ENCODE measurements at regions not wholly inside any gene's neighbourhood (a gene's known extent, or its start where the extent isn't known, plus 50 kb on each side); places are given as distances from the start of the nearest gene placed in this dataset.

DNA sequence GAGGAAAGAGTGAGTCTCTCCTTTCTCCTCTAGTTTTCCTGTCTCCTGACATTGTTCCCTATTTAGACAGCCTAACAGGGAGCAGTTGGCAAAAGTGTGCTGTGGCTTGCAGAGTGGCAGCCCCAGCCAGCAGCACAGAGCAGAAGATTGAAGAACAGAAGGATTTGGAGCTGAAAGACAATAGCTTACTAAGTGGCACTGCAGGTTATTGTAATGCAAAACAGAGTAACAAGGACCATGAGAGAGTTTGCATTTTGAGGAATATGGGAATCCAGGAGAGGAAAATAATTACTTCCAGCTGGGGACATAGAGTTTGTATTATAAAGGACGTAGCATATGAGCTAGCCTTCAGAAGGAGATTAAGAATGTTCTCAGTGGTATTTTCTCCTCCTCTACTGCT lies 342.4 kb downstream of the AKAIN1 start:
- DNase-seq (ENCODE audit: low read depth) = no peak

DNA sequence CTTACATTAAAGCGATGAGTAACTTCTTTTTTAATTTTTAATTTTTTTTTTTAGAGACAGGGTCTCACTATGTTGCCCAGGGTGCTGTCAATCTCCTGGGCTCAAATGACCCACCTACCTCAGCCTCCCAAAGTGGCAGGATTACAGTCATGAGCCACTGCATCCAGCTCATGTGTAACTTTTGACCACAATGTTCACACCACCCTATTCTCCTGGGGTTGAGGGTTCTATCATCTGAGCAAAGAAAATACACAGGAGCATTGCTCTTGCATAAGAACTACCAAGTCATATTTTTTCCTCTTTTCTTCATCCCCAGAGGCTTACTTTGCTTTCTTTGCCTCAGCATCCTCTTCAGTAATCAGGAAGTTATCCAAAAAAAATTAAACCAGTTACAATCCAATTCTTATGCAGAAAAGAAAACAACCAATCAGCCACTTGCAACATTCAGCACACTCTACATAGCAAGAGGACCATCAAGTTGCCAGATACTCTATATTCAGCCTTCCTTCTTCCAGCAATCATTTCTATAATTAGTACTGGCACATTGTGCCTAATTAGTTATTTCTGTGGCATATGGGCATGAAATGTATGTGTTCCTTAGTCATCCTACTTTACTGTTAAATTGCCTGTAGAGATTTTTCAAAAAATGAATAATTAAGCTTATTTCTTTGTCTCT lies 345.6 kb downstream of the AKAIN1 start:
- no peak for DNase-seq (ENCODE audit: low read depth)

DNA sequence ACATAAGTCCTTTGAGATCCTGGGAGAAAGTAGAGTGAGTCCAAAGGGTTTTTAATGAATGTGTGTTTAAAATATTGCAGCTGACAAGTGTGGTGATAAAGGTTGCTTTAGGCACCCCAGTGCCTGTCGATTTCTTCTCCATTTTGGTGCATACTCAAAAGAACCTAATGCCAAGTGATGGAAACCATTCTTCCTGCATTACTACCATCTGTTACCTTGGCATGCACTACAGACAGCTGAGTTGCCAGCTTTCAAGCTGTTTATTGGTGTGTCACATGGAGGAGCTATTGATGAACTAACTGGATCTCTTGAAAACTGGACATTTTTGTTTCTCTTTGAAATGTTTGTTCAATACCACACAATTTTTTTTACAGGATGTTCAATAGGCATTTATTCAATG lies 350.0 kb downstream of the AKAIN1 start:
- DNase-seq (ENCODE audit: low read depth) = no peak

DNA sequence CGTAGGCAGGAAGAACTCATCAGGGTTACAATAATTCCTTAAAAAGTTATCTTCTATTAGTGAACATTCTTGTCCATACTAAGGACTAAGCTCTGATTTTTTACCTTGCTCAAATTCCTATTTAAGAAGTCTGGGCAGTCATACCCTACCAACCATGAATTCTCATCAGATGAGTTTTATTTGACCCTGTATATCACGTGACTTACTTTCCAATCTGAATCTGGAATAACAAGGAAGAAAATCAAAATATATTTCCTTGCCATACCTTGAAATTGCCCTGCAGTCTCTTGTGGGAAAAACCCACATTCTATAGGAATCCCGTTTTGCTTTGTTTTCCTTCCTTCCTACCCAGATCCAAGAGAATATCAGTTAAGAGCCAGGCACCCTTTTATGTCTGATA lies 352.7 kb downstream of the AKAIN1 start:
- no peak for DNase-seq (ENCODE audit: low read depth)

DNA sequence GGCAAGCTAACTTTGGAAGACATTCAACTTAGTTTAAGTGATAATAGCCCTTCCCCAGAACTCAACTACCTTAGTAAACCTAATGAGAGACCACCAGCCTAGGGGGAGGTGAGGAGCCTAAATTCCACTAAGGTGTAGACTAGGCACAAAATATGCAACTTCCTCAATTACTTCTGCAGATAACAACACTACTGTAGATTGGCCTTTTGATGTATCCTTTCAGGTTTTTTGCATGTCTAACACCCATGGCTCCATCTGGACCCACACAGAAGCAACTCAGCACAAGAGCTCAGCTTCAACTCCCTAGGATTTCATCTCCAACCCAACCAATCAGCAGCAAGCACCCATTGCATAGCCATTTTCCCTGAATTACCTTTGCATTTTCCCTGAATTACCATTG lies 353.3 kb downstream of the AKAIN1 start:
- no peak for DNase-seq (ENCODE audit: low read depth)

DNA sequence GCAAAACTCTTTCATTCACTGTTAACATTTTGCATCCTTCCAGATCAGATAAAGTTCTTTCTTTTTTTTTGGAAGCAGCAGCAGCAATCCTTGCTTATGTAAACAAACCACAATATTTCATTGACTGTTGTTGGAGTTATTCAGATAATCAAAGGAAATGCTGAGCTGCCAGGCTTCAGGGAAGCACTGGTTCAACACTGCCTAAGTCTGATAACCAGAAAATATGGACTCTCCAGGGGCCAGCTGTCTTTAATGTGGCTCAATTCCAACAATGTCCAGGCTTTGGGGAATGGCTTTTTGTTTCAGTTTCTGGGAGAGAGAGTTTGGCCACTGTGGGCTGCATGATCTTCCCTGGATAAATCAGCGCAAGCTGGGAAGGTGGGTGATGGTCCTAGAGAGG lies 354.3 kb downstream of the AKAIN1 start:
- no peak for DNase-seq (ENCODE audit: low read depth)

DNA sequence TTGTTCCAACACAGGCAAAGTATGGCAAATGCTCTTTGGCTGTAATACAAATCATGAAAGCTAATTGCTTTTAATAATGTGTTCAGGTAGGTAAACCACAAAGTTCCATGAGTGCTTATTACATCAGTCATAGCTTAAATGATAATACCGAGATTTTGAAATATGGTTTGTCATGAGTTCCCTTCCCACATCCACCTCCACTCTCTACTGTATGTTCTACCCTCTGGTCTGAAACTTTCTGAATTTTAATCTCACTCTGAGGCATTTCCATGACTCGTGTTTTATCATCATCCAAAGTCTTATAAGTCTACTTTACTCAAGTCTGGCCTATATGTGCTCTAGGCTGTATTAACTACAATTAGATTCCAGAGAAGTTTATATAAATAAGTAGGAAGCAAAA lies 354.8 kb downstream of the AKAIN1 start:
- no peak for DNase-seq (ENCODE audit: low read depth)

DNA sequence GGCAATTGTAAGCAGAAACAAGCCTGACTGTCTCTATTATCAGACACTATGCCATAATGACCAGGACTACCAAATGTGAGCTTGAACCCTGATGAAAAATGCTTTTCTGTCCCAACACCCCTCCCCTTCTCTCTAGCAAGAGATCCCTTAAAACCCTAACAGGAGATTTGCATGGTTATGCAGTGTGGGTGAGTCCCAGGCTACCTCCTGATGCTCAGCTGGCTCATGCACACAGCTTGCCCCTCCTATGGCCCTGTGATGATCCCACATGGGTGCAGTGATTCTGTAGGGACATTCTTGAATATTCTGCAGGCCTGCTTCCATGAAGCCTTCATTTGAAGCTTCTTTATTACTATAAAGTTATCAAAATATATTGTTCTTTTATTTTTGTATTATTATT lies 357.4 kb downstream of the AKAIN1 start:
- DNase-seq (ENCODE audit: low read depth) = no peak

DNA sequence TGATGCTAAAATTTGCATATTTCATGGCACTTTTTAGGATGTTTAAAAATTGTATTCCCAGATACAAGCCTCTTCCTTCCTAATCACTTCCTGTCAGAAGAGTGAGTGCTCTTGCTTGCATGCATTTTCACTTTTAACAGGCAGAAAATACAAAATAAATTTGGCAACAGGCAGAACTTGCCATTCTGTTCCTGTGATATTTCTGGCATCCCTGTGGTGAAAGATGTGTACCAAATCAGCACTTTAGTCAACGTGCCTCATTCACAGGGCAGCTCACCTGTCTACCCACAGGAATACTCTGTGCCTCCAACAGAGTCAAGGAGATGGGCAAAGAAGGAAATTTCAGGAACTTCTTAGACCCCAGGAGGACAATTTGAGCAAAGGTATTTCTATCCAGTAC lies 360.9 kb downstream of the AKAIN1 start:
- DNase-seq (ENCODE audit: low read depth) = no peak

DNA sequence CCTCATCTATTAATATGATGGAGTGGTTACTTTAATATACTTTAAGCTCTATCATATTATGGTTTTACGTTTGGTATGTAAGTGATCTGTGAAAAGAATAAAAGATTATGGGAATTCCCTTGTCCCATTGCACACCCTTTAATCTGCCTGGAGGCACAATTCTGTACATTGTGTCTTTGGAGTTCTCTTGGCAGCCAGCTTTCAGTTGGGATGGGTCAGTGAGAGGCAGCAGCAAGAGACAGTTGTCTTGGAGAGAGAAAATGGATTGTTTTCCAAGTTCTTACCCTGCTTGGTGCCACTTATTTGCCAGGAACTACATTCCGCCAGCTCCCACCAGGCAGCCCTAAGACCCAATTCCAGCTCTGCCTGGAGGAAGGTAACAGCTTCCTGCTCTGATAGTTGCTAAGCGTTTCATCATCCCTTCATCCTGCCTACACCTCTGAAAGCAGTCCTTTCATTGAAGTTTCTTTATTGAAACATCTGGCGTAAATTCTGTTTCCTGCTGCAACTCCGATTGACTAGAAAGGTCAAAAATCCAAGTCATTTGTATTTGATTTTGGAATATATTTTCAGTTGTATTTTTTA lies 365.2 kb downstream of the AKAIN1 start:
- no peak for DNase-seq (ENCODE audit: low read depth)

DNA sequence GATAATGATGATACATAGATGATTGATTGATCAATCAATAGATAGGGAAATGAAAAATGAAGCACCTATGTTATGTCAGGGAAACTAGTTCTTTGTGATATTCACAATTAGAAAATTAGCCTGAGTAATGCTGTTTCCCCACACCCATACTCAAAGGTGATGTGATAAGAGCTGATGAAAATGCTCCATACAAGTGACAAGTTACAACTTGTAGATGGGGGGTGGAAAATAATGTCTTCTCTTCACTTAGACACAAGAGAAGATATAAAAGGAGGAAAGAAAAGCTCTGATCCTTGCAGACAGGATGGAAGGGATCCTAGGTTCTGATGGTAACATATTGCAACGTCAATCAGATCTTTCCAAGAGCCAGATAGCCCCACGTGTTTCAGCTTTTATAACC lies 365.9 kb downstream of the AKAIN1 start:
- no peak for DNase-seq (ENCODE audit: low read depth)

DNA sequence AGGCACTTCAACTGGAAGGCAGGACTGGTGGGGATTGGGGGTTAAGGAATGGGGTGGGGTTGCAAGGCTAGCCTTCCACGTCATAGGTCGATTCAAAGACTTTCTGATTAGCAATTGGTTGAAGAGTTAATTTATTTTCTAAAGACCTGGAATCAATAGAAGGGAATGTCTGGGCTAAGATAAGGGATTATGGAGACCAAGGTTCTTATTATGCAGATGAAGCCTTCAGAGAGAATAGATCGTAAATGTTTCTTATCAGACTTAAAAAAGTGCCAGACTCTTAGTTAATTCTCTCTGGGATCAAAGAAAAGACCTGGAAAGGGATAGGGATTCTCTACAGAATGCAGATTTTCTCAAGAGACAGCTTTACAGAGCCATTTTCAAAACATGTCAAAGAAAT lies 368.0 kb upstream of the DLGAP1 start:
- no peak for DNase-seq (ENCODE audit: low read depth)

DNA sequence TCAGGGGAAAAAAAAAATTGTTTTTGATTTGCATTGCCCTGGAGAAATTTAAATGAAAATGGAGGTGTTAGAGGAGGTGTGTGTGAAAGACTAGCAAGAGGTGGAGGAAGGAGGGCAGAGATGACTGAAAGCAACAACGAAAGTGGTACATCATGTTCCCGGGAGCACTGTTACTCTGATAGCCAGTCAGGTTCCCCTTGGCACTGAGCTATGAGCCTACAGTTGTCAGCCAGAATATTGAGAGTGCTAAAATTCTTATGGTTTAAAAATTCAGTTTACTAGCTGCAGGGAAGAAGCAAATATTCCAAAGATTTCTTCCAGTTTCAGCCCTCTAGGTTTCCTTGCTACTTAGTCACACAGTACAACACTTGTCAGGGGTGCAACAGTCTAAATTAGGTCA lies 366.7 kb upstream of the DLGAP1 start:
- DNase-seq (ENCODE audit: low read depth) = no peak

DNA sequence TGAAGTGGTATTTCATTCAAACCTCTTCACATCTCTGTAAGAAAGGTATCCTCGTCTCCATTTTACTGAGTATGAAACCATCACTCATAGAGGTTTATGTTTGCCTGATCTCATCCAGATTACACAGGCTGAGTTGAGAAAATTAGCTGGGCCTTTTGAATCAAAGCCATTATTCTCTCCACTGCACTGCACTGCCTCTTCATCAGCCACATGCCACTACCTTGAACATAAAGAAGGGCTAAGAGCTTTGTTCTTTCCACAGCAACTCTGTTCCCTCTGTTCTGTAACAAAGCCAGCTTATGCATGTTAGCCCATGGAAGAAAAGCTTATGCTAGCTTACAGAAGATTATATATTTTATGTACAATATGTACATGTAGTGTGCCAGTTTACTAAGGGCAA lies 362.6 kb upstream of the DLGAP1 start:
- no peak for DNase-seq (ENCODE audit: low read depth)

DNA sequence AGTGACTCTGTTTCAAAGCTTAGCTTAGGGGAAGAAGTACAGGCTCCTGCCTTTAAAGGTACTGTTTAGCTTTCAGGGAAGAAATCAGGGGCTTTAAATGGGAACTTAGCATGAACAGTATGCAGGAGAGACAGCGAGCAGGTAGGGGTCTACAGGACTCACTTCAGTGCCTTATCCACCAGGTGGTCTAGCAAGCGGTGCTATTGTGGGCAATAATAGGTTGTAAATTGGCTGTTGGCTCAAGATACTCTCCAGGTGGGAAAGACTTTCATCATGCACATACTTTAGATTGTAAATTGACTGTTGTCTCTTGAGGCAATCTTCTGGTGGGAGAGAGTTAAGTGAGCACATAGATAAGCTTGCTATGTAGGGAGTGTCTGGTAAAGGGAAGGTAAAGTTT lies 358.6 kb upstream of the DLGAP1 start:
- no peak for DNase-seq (ENCODE audit: low read depth)

DNA sequence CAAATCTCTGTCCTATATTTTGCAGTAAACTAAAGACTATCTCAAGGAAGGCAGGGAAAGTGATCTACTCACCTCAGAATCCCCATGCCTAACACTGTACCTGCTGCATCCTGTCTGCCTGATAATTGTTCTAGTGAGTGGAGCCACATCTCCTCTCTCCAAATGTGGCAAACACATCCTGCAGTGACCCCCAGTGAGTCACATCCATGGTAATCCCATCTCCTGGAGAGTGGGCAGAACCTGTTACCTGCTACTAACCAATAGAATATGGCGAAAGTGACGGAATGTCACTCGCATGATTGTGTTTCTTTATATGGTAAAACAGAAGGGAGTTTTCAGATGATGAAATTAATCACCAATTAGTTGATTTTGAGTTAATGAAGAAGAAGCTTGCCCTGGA lies 353.8 kb upstream of the DLGAP1 start:
- no peak for DNase-seq (ENCODE audit: low read depth)

DNA sequence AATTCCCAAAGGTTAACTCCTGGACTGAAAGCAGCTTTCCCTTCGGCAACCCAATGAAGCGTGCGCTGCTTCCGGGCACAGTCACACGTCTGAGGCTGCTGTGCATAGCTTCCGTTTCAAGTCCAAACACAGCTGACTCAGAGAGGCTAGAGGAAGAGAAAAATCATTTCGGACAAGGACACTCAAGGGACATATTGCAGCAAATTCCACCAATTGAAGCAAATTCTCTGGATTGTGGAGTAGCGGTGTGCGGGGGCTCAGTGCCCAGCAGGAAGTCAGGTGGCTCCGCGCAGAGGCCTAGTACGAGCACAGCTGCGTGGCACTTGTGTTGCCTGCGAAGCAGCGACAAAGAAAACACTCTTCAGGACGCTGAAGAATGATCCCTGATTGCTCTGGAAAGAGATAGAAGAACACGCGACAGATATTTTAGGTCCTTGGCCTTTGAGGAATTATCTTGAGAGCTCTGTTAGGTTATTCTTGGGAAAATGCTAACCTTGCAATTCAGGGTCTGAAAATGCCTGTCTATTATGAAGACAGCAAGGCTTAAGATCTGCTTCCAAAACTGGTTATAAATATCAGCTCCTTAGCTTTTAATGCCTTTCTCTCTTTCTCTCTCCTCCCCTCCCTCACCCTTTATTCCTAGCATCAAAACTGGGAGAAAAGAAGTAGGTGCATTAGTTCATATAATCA lies 352.6 kb upstream of the DLGAP1 start:
- DNase-seq (ENCODE audit: low read depth) = no peak

DNA sequence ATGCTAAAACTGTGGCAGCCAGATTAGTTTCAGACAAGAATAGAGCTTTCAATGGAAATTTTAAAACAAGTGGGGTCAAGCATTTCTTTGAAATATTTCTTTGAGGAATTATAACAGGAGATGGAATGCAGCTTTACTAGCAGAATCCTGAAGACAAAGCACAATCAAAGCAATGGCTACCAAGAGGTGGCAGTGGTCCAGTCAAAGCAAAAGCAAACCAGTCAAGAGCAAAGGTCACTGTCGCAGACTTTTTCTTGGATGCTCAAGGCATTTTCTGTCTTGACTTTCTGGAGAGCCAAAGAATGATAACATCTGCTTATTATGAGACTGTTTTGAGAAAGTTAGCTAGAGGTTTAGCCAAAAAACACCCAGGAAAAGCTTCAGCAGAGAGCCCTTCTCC lies 351.2 kb upstream of the DLGAP1 start:
- DNase-seq (ENCODE audit: low read depth) = no peak

DNA sequence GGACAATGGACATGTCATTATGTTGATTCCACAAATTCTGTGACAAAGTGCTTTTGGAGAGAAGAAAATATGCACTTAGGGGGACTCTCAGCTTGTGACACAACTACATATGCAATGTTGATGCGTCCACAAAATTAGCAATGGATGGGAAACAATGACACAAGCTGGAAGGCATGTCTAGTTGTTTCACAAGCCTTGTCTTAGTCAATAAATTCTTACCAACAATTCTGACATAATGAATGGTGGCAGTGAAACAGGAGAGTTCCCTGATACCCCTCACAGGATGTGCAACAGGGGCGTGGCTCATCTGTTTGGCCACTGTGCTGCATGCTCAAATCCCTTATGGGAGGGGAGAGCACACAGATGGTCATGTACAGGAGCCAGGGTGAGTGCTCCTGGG lies 347.2 kb upstream of the DLGAP1 start:
- no peak for DNase-seq (ENCODE audit: low read depth)

DNA sequence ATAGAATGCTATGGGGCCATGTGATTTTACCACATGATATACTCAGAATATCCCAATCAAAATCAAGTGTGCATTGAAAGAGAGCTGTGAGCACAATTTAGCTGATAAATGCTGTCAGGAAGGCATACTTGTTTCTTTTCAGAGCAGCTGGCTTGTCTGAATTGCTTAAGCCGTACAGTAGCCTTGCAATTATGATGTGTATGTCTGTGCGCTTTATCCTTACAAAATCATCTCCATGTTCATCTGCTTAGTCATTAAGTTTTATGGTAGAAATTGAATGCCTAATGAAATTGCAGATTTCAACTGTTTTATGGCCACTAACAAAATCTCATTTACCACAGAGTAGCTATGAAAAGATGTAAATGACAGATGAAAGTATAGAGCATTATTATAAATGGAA lies 346.0 kb upstream of the DLGAP1 start:
- no peak for DNase-seq (ENCODE audit: low read depth)

DNA sequence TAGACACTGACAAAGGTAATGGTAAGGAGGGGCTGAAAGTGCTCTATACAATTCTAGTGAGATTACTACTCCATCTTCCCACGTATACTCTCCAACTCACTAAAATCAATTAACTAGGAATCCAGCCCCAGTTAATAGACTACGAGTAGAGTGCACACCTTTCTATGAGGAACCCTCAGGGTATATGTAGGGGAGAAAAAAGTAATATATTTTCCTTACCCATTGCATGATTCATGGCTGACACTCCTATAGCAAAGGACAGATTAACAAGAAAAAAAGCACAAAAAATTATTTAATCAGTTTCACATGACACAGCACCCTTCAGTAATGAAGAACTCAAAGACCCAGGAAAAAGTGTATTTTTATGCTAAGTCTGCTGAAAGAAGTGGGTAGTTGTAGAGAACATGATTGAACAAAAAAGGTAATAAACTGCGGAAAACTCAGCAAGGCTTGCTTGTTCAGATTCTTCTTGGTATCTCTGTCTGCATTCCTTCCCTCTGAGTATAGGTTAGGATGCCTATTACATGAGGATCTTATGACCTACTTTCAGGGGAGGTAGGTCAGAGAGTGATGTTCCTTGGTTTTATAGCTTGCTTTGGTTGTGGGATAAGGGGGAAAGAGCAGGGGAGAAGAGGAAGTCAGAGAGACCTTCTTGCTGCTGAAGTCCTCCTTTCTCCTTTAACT lies 342.0 kb upstream of the DLGAP1 start:
- no peak for DNase-seq (ENCODE audit: low read depth)

DNA sequence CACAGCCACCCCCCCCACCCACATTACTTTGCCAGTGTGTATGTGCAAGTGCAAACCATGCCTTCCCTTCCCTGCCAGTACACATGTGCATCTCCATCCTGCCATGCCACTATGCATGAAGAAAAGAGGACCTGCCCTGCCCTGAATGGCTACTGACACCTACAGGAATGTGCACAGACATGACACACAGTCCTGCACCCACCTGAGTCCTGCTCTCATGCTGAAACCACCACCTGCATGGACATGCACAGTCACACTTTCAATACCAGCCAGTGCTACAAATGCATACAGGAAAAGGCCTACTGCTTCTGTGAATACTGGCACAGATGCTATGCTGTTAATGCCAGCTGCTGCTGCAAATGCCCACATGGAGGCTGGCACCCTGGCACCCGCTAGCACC lies 334.4 kb upstream of the DLGAP1 start:
- DNase-seq (ENCODE audit: low read depth) = no peak

DNA sequence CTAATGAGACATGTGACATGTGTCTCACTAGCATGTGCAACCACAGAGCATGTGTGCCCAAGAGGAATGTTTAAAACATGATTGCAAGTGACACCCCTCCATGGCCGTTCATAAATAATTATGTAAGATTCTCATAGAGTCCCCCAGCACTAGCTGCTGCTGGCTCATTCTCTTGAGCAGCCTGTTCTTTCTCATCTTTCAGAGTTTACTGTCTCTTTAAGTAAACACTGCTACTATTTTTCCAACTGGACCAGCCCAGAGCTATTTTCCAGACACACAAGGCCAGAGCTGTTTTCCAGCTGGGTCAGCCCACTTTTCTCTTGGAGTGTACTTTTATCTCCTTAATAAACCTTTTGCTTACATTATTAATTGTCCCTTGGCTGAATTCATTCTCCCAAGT lies 326.8 kb upstream of the DLGAP1 start:
- DNase-seq (ENCODE audit: low read depth) = no peak

Measured in T-helper 22 cell (primary cell).